GM23338 (cell line): ENCODE measurements at regions not wholly inside any gene's neighbourhood (a gene's known extent, or its start where the extent isn't known, plus 50 kb on each side); places are given as distances from the start of the nearest gene placed in this dataset.

Source experiments
- ATAC-seq: fragments of 200-7000 bp; cut with Tn5 transposase; 3 replicates; pipeline ENCODE4 v1.9.1; 2020
- DNase-seq: peaks from one replicate; pipeline ENCODE4 v3.0.0-alpha.2; 2015; ENCODE audit warnings: low spot score
- H2AFZ ChIP-seq: fragments of 200-600 bp; sonication (generic); 2 replicates; pipeline ENCODE4 v1.8.0; 2016; ENCODE audit warnings: antibody characterized with exemption, mild to moderate bottlenecking, moderate library complexity
- H3F3A ChIP-seq: fragments of 200-600 bp; sonication (generic); replicated peaks from 2 replicates; pipeline ENCODE4 v1.8.0; 2017; ENCODE audit warnings: antibody characterized with exemption, mixed run types, low read depth
- H3K27ac ChIP-seq: fragments of 200-600 bp; sonication (generic); 2 replicates; pipeline ENCODE4 v1.6.1; 2016; ENCODE audit warnings: low read depth
- H3K27me3 ChIP-seq: fragments of 200-600 bp; sonication (generic); 2 replicates; pipeline ENCODE4 v1.8.0; 2016; ENCODE audit warnings: mild to moderate bottlenecking, mixed run types, moderate library complexity; ENCODE audit not compliant: insufficient read depth
- H3K36me3 ChIP-seq: fragments of 200-600 bp; sonication (generic); 2 replicates; pipeline ENCODE4 v1.8.0; 2016; ENCODE audit warnings: mild to moderate bottlenecking; ENCODE audit not compliant: insufficient read depth
- H3K4me1 ChIP-seq: fragments of 200-600 bp; sonication (generic); 2 replicates; pipeline ENCODE4 v1.8.0; 2016; ENCODE audit warnings: mild to moderate bottlenecking, moderate library complexity; ENCODE audit not compliant: insufficient read depth
- H3K4me2 ChIP-seq: fragments of 200-600 bp; sonication (generic); 2 replicates; pipeline ENCODE4 v1.7.1; 2017; ENCODE audit warnings: mixed run types
- H3K4me3 ChIP-seq: fragments of 200-600 bp; sonication (generic); 2 replicates; pipeline ENCODE4 v1.6.1; 2016; ENCODE audit warnings: mixed run types
- H3K79me2 ChIP-seq: fragments of 200-600 bp; sonication (generic); replicated peaks from 2 replicates; pipeline ENCODE4 v1.8.0; 2017; ENCODE audit warnings: mild to moderate bottlenecking; ENCODE audit not compliant: insufficient read depth
- H3K9me2 ChIP-seq: fragments of 200-600 bp; sonication (generic); 2 replicates; pipeline ENCODE4 v1.8.0; 2017; ENCODE audit not compliant: insufficient read depth
- H4K20me1 ChIP-seq: fragments of 200-600 bp; sonication (generic); replicated peaks from 2 replicates; pipeline ENCODE4 v1.8.0; 2017; ENCODE audit warnings: mild to moderate bottlenecking; ENCODE audit not compliant: insufficient read depth
- H3K27ac Mint-ChIP-seq: 2 replicates; pipeline ENCODE4 v1.8.0; 2020; ENCODE audit warnings: inconsistent platforms, mild to moderate bottlenecking, moderate library complexity, mixed read lengths
- H3K27me3 Mint-ChIP-seq: 3 replicates; pipeline ENCODE4 v1.8.0; 2022; ENCODE audit warnings: low read depth, mild to moderate bottlenecking, moderate library complexity, mixed read lengths, inconsistent platforms; ENCODE audit not compliant: insufficient read depth, poor library complexity
- H3K36me3 Mint-ChIP-seq: 3 replicates; pipeline ENCODE4 v1.8.0; 2021; ENCODE audit warnings: low read depth, mild to moderate bottlenecking, inconsistent platforms, moderate library complexity, mixed read lengths
- H3K4me1 Mint-ChIP-seq: 3 replicates; pipeline ENCODE4 v1.8.0; 2020; ENCODE audit warnings: mild to moderate bottlenecking, inconsistent platforms, mixed read lengths
- H3K4me3 Mint-ChIP-seq: 3 replicates; pipeline ENCODE4 v1.8.0; 2021; ENCODE audit warnings: moderate library complexity, mild to moderate bottlenecking, inconsistent platforms, mixed read lengths
- H3K9me3 Mint-ChIP-seq: 3 replicates; pipeline ENCODE4 v1.8.0; 2020; ENCODE audit warnings: moderate library complexity, mild to moderate bottlenecking, inconsistent platforms, mixed read lengths
- CTCF ChIP-seq, 2 experiments: fragments of 200-600 bp in 1 of 2; sonication (generic) in 1 of 2; conservative IDR thresholded peaks; 2 replicates each; pipeline versions ENCODE4 v1.5.1 to v1.6.1; 2016 to 2017; ENCODE audit warnings: antibody characterized with exemption in 2 of 2, low read depth in 2 of 2, mild to moderate bottlenecking in 2 of 2, moderate library complexity in 1 of 2
- EZH2 ChIP-seq: fragments of 200-600 bp; sonication (generic); IDR thresholded peaks from one replicate; pipeline ENCODE4 v1.8.0; 2017; ENCODE audit warnings: antibody characterized with exemption, mild to moderate bottlenecking, low read depth; ENCODE audit not compliant: unreplicated experiment
- EZH2phosphoT487 ChIP-seq: fragments of 200-600 bp; sonication (generic); IDR thresholded peaks from one replicate; pipeline ENCODE4 v1.8.1; 2018; ENCODE audit warnings: antibody characterized with exemption; ENCODE audit not compliant: unreplicated experiment
- STAT1 ChIP-seq: IDR thresholded peaks from one replicate; pipeline ENCODE4 v1.6.1; 2016; ENCODE audit warnings: antibody characterized with exemption; ENCODE audit not compliant: unreplicated experiment
- ZNF114 ChIP-seq: fragments of 250-450 bp; sonication (Bioruptor Pico); IDR thresholded peaks from 2 replicates; pipeline ENCODE4 v1.5.0; 2020; ENCODE audit warnings: mild to moderate bottlenecking, moderate library complexity
- ZNF331 ChIP-seq: fragments of 250-450 bp; sonication (Bioruptor Pico); IDR thresholded peaks from 2 replicates; pipeline ENCODE4 v1.5.0; 2020; ENCODE audit warnings: low read depth, mild to moderate bottlenecking, moderate library complexity
- TF ChIP-seq, protein P1 (sequence below): IDR thresholded peaks from one replicate; pipeline ENCODE4 v1.6.1; 2018; ENCODE audit warnings: antibody characterized with exemption; ENCODE audit not compliant: unreplicated experiment
- TF ChIP-seq, protein P2 (sequence below): fragments of 250-450 bp; sonication (Bioruptor Pico); IDR thresholded peaks from 2 replicates; pipeline ENCODE4 v1.5.0; 2020; ENCODE audit warnings: mild to moderate bottlenecking, moderate library complexity

GRCh38 chr15:94177112-94177511, 54.2 kb upstream of the MCTP2 start:
- H3K9me2 ChIP-seq = 0 out of 2 replicates have a peak, but pooled peaks cover 2% of the 10 kb centered on the region
- no peaks in the 10 kb centered on the region for H3K79me2 ChIP-seq
- H3K4me3 Mint-ChIP-seq = no peak overlapping the region
- H3K4me1 Mint-ChIP-seq = no peaks in the 10 kb centered on the region
- H3K27ac Mint-ChIP-seq = no peak overlapping the region
- no peaks in the 10 kb centered on the region for H3K27me3 ChIP-seq
- no peak overlapping the region for H3K4me2 ChIP-seq
- no peaks in the 10 kb centered on the region for H3F3A ChIP-seq
- DNase-seq = no peak
- TF ChIP-seq CTCF (conservative IDR thresholded peaks at IDR 0.05; ENCODE audit: low read depth in 2 of 2) = no peak
- no peak overlapping the region for H3K27ac ChIP-seq
- ATAC-seq = no peak
- H3K4me3 ChIP-seq = no peak overlapping the region
- no peaks in the 10 kb centered on the region; the same call in 2 of the 3 replicates for H3K9me3 Mint-ChIP-seq
- no peaks in the 10 kb centered on the region for H3K27me3 Mint-ChIP-seq
- no peaks in the 10 kb centered on the region for H4K20me1 ChIP-seq
- H3K36me3 Mint-ChIP-seq = no peaks in the 10 kb centered on the region
- no peaks in the 10 kb centered on the region for H3K36me3 ChIP-seq
- no peaks in the 10 kb centered on the region for H3K4me1 ChIP-seq
- H2AFZ ChIP-seq = no peak overlapping the region

DNA sequence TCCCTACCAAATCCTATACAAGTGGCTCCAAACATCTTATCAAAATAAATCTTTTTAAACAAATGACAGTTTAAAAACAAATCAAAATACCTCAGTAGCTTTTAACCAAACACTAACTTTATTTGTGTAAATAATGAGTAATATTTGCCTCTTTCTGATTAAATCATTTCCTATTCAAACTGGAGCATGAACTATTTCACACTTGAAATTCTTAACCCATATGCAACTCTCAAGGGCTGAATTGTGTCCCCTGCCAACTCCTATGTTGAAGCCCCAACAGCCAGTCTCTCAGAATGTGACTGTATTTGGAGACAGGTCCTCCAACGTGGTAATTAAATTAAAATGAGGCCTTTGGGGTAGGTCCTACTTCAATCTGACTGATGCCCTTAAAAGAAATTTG, 55.9 kb upstream of the MCTP2 start:
- Histone ChIP-seq H3K27ac (no peak overlapping the region), H3K4me3 (no peak overlapping the region), H3K4me2 (no peak overlapping the region), H3K36me3 (no peaks in the 10 kb centered on the region), H4K20me1 (no peaks in the 10 kb centered on the region), H3F3A (no peaks in the 10 kb centered on the region), H2AFZ (no peak overlapping the region), H3K27me3 (no peaks in the 10 kb centered on the region), H3K4me1 (no peaks in the 10 kb centered on the region), H3K79me2 (no peaks in the 10 kb centered on the region), H3K9me2 (no peaks in the 10 kb centered on the region)
- Mint-ChIP-seq H3K4me3 (no peak overlapping the region), H3K27ac (no peak overlapping the region), H3K27me3 (no peaks in the 10 kb centered on the region), H3K4me1 (no peaks in the 10 kb centered on the region), H3K9me3 (no peaks in the 10 kb centered on the region), H3K36me3 (no peaks in the 10 kb centered on the region)
- ATAC-seq = no peak
- DNase-seq = no peak
- TF ChIP-seq, protein P1, sequence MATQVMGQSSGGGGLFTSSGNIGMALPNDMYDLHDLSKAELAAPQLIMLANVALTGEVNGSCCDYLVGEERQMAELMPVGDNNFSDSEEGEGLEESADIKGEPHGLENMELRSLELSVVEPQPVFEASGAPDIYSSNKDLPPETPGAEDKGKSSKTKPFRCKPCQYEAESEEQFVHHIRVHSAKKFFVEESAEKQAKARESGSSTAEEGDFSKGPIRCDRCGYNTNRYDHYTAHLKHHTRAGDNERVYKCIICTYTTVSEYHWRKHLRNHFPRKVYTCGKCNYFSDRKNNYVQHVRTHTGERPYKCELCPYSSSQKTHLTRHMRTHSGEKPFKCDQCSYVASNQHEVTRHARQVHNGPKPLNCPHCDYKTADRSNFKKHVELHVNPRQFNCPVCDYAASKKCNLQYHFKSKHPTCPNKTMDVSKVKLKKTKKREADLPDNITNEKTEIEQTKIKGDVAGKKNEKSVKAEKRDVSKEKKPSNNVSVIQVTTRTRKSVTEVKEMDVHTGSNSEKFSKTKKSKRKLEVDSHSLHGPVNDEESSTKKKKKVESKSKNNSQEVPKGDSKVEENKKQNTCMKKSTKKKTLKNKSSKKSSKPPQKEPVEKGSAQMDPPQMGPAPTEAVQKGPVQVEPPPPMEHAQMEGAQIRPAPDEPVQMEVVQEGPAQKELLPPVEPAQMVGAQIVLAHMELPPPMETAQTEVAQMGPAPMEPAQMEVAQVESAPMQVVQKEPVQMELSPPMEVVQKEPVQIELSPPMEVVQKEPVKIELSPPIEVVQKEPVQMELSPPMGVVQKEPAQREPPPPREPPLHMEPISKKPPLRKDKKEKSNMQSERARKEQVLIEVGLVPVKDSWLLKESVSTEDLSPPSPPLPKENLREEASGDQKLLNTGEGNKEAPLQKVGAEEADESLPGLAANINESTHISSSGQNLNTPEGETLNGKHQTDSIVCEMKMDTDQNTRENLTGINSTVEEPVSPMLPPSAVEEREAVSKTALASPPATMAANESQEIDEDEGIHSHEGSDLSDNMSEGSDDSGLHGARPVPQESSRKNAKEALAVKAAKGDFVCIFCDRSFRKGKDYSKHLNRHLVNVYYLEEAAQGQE = no peak
- TF ChIP-seq EZH2phosphoT487 (no peak), ZNF114 (CRISPR knock-in tag) (no peak), STAT1 (no peak), ZNF331 (CRISPR knock-in tag) (no peak), EZH2 (no peak), CTCF (conservative IDR thresholded peaks at IDR 0.05; ENCODE audit: low read depth in 2 of 2) (no peak)
- TF ChIP-seq, protein P2, sequence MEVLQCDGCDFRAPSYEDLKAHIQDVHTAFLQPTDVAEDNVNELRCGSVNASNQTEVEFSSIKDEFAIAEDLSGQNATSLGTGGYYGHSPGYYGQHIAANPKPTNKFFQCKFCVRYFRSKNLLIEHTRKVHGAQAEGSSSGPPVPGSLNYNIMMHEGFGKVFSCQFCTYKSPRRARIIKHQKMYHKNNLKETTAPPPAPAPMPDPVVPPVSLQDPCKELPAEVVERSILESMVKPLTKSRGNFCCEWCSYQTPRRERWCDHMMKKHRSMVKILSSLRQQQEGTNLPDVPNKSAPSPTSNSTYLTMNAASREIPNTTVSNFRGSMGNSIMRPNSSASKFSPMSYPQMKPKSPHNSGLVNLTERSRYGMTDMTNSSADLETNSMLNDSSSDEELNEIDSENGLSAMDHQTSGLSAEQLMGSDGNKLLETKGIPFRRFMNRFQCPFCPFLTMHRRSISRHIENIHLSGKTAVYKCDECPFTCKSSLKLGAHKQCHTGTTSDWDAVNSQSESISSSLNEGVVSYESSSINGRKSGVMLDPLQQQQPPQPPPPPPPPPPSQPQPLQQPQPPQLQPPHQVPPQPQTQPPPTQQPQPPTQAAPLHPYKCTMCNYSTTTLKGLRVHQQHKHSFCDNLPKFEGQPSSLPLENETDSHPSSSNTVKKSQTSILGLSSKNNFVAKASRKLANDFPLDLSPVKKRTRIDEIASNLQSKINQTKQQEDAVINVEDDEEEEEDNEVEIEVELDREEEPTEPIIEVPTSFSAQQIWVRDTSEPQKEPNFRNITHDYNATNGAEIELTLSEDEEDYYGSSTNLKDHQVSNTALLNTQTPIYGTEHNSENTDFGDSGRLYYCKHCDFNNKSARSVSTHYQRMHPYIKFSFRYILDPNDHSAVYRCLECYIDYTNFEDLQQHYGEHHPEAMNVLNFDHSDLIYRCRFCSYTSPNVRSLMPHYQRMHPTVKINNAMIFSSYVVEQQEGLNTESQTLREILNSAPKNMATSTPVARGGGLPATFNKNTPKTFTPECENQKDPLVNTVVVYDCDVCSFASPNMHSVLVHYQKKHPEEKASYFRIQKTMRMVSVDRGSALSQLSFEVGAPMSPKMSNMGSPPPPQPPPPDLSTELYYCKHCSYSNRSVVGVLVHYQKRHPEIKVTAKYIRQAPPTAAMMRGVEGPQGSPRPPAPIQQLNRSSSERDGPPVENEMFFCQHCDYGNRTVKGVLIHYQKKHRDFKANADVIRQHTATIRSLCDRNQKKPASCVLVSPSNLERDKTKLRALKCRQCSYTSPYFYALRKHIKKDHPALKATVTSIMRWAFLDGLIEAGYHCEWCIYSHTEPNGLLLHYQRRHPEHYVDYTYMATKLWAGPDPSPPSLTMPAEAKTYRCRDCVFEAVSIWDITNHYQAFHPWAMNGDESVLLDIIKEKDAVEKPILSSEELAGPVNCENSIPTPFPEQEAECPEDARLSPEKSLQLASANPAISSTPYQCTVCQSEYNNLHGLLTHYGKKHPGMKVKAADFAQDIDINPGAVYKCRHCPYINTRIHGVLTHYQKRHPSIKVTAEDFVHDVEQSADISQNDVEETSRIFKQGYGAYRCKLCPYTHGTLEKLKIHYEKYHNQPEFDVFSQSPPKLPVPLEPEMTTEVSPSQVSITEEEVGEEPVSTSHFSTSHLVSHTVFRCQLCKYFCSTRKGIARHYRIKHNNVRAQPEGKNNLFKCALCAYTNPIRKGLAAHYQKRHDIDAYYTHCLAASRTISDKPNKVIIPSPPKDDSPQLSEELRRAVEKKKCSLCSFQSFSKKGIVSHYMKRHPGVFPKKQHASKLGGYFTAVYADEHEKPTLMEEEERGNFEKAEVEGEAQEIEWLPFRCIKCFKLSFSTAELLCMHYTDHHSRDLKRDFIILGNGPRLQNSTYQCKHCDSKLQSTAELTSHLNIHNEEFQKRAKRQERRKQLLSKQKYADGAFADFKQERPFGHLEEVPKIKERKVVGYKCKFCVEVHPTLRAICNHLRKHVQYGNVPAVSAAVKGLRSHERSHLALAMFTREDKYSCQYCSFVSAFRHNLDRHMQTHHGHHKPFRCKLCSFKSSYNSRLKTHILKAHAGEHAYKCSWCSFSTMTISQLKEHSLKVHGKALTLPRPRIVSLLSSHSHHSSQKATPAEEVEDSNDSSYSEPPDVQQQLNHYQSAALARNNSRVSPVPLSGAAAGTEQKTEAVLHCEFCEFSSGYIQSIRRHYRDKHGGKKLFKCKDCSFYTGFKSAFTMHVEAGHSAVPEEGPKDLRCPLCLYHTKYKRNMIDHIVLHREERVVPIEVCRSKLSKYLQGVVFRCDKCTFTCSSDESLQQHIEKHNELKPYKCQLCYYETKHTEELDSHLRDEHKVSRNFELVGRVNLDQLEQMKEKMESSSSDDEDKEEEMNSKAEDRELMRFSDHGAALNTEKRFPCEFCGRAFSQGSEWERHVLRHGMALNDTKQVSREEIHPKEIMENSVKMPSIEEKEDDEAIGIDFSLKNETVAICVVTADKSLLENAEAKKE = no peak
